Anterior cingulate cortex (tissue), 58 donors: ENCODE measurements at regions not wholly inside any gene's neighbourhood (a gene's known extent, or its start where the extent isn't known, plus 50 kb on each side); places are given as distances from the start of the nearest gene placed in this dataset.
A peak's percentile ranks its signal among the peaks of the same experiment; 100 is the strongest.

Experiments
- DNase-seq, 58 donors: peaks; one replicate each; lab custom pipeline; 2025; lab: John Stamatoyannopoulos, UW

DNA sequence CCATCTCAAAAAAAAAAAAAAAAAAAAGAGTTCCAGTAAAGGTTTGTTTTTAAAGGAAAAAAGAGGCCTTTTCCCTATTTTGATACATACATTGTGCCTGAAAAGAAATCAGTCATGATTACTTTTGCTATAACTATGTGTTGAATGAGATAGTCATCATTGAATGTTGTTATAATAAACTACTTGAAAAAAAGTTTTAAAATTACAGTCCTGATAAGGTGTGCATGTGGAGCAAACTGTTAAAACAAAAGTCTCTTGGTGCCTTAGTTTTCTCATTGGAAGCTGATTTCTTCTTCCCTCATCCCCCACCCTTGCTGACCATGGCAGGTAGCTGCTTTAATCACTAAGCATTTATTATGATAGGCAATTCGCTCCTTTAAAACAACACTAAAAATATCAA lies 172.3 kb upstream of the TBCA start:
- DNase-seq = no peak

DNA sequence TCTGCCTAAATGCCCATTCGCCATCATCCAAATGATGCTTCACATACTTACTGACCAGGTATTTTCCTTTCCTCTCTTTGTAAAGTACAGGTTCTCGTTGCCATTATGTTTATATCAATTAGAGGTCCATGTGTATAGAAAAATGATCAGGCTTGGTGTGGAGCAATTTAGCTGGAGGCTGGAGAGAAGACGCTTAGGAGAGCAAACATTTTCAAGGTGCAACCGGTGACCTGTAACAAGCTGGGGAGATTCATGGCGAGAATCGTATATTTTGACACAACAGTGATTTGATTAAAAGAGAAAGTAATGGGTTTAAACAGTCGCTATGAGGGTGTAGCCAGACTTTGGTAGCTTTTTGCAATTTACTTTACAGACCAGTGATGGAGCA lies 170.9 kb upstream of the TBCA start:
- no peak for DNase-seq

DNA sequence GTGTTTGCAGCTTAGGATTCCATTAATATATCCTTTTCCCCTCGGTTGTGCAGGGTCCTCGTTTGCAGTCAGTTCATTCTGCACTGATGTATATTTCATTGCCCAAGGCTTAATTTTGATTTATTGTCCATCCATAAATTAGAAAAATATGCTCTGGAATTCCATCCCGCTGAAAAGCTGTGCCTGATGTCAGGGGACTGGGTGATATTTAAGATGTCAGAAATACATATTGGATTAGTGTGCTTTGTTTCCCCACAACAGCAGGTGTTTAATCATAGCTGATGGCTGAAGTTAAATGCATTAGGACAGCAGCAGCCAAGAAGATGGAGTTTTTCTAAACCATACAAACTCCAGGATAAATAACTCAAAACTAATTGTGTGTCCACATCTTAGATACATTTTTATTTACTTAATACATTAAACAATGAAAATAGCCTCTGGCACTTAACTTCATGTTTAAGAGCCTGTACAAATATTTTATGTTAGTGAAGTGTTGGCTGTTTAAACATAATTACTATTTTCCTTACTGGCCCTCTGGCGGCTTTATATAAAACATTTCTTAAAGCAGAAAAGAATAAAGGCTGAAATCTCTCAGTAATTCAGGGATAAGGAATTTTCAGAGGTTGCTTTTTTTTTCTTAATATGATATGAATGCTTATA lies 170.4 kb upstream of the TBCA start:
- no peak for DNase-seq

DNA sequence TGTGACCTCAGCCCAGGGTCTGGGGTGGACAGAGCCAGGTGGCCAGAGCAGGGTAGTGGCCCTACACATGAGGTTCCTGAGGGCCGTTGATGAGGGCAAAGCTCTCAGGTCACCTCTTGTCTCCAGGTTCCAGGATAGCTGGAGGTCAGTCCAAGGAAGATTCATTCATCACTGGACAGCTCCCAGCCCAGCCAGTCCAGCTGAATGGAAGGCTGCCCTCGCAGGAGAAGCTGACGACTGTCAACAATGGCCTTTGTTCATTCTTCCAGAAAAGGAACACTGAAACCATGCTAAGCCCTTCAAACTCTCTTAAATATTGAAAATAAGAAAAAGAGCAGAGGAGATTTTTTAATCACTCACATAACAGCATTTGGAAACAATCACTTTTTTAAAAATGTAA lies 169.7 kb upstream of the TBCA start:
- peak in 38 of 58 donors; percentile 2 to 80 (median 38) for DNase-seq

DNA sequence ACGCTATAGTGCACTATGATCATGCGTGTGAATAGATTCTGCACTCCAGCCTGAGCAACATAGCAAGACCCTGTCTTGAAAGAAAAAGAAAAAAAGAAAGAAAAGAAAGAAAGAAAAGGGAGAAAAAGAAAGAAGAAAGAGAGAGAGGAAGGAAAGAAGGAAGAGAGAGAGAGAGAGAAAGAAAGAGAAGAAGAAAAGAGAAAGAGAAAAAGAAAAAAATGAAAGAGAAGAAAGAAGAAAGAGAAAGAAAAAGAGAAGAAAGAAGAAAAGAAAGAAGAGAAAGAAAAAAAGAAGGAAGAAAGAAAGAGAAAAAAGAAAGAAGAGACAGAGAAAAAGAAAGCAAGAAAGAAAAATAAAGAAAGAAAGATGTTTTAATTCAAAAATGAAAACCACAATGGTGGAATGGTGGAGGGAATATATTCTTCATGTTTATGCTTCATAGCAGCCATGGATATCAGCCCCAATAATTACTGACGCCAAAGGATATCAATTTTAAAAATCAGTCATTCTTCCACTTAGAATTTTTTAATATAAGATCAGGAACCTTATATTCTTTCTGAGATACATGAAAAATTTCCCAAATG lies 168.7 kb upstream of the TBCA start:
- no peak for DNase-seq

DNA sequence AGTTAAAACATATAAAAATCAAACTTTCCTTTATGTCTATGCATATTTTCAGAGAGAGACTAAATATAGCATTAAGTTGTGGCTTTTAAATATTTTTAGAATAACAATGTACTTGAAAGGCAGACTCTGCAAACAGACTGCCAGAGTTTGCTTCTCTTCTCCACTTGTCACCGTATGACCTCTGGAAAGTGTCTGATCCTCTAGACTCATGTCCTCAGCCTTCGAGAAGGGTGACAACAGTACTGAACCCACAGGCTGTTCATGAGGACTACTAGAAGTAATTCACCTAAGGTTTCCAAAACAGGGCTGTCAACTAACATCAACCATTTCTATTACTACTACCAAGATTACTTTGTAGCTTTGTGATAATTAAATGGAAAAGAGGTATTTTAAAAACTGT lies 167.7 kb upstream of the TBCA start:
- no peak for DNase-seq

DNA sequence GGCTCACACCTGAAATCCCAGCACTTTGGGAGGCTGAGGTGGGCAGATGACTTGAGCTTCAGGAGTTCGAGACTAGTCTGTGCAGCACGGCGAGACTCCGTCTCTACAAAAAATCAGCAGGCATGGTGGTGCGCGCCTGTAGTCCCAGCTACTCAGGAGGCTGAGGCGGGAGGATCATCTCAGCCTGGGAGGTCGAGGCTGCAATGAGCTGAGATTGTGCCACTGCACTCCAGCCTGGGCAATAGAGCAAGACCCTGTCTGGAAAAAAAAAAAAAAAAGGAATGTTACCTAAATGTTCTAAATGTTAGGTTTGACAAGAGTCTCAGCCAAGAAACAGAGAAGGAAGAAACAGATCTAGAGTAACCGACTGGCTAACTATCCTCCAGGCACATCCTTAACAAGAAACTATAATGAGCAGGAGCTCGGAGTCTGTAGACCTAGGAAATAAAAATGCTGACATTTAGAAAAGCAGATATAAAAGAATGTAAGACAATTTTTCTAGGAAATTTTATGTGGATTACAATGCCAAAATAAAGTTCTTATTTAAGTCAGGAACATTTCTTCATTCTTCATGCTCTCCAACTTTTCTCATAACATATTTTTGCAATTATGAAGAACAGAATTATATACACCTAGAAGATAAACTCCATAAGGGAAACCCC lies 166.6 kb upstream of the TBCA start:
- no peak for DNase-seq

DNA sequence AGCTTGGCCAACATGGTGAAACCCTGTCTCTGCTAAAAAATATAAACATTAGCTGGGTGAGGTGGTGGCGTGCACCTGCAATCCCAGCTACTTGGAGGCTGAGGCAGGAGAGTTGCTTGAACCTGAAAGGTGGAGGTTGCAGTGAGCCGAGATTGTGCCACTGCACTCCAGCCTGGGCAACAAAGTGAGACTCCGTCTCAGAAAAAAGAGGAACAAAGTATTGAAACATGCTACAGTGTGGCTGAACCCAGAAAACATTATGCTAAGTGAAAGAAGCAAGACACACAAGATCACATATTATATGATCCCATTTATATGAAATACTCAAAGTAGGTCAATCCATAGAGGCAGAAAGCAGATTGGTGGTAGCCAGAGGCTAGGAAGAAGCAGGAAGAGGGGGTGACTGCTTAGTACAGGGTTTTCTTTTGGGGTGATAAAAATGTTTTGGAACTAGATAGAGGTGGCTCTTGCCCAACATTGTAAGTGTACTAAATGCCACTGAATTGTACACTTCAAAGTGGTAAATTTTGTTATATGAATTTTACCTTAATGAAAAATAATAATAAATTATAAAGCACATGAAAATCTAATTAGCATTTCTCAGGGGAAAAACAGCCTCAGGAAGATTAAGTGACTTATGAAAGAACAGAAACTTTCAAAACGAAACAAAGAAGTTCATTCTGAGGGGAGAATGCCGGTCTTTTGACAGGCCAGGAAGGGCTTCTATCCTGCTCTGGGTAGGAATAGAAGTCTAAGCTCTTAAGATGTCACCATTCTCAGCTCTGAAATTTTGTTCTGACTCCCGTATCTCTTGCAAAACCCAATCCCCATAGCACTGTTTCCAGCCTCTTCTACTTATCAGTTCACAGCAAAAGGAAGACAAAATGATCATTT lies 161.1 kb upstream of the TBCA start:
- no peak for DNase-seq

DNA sequence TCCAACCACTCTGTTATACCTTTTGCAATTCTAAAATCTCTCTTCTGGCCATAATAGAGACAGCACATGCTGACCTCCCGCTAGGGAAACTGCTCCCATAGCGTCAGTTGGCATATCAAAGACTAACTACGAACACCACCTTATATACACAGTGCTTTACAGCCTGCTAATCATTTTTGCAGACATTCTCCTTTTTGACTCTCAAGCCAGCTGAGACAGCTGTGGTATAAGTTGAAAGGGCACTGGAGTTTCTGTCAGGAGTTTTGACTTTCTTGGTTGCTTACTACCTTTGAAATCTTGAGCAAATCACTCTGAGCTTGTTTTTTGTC lies 160.2 kb upstream of the TBCA start:
- DNase-seq = no peak

DNA sequence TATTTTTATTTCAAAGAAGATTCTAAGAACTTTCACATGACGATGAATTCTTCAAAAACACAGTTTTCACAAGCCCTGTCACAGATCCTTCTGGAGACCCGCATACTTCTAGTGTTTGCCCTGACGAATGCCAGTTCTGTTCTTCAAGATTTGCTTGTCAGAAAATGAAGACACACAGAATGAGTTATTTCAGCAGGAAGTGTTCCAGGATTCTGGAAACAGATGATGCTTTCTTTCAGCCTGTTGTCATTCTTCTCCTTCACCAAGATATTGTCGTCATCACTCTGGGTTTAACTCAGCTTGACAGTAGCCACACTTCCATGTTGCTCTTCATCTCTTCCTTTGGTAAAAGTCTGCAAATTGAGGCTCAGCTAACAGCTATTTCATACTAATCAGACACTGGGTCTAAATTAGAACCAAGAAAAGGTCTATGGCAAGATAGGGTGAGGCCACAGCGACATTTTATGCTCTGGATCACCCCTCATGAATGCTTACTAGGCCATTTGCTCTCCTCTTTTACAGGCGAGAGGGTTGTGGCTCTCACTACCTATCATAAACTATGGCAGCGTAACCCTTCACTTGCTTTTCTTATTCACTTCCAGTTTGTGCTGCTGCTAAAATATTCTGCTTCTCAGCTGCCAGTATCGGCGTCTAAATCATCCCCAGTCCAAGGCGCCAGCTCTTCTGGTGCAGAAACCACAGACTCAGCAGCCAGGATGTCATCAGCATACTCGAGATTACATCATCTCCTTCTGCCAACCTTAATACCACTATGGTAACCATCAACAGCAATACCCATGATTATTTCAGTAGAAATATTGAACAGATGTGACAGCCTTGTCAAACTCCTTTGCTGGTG lies 159.6 kb upstream of the TBCA start:
- no peak for DNase-seq

DNA sequence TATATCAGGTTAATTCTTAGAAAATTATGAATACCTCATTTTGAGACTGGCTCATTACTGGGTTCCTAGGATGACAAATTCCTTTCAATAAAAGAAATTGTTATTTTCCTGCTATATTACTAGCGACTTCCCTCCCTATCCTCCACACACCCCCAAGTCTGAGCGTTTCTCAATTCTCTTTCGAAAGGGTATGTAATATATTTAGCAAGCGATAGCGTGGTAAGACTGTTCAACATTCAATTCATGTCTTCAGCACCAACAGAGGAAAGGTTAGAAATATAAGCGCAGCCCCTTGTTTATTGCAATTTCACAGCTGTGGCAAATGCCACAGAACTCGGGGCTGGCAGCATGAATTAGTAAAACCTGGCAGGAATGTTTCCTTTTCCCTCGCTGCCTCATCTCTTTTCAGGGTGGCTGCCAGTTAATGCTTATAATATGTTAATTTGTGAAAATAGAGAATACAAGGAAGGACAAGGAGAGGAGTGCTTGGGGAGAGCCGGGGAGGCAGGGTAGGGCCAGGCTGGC lies 152.7 kb upstream of the TBCA start:
- DNase-seq = no peak

DNA sequence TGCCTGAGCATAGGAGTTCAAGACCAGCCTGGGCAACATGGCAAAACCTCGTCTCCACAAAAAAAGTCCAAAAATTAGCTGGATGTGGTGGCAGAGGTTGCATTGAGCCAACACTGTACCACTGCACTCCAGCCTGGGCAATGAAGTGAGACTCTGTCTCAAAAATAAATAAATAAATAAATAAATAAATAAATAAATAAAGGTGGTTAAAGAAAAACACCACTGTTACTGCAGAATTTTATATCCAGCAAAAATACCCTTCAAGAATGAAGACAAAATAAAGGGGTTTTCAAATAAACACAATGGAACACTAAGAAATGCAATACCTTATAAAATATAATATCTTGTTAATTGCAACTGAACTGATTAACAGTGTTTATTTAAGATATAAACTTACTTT lies 150.2 kb upstream of the TBCA start:
- no peak for DNase-seq

DNA sequence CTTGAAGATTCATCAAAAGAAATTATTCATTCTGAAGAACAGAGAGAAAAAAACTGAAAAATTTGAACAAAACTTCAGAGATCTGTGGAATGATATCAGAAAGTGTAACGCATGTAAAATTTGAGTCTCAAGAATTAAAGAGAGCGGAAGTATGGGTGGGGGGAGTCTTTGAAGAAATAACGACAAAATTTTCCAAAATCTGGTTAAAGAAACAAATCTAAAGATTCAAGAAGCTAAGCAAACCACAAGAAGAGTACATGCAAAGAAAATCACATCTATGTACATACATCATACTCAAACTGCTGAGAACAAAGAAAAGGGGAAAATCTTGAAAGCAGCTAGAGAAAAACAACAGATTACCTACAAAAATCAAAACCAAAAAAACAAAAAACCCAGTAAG lies 149.4 kb upstream of the TBCA start:
- DNase-seq = no peak

DNA sequence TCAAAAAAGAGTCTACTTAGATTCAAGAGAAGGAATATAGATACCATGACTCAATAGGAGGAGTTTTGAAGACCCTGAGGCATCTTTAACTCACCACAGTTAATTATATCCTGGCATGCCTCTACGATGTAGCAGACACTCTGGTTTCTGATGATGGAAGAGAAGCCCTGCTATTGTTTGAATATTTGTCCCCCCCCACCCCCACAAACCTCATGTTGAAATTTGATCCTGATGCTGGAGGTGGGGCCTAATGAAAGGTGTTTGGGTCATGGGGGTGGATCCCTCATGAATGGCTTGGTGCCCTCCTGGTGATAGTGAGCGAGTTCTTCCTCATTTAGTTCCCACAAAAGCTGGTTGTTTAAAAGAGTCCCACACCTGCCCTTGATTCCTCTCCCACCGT lies 147.9 kb upstream of the TBCA start:
- no peak for DNase-seq

DNA sequence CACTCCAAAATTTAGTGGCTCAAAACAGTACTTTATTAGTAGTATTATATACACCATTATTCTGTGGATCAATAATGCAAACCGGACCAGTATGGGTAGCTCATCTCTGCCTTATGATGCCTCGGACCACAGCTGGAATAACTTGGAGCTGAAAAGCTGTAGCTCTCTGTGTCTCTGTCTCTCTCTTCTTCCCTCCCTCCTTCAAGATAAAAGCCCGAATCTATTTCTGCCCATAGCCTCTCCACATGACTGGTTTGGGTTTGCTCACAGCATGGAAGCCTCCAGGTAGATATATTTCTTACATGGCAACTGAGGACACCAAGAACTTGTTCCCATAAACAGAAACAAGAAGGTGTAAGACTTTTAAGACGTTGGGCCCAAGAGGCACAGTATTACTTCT lies 147.5 kb upstream of the TBCA start:
- DNase-seq = no peak

DNA sequence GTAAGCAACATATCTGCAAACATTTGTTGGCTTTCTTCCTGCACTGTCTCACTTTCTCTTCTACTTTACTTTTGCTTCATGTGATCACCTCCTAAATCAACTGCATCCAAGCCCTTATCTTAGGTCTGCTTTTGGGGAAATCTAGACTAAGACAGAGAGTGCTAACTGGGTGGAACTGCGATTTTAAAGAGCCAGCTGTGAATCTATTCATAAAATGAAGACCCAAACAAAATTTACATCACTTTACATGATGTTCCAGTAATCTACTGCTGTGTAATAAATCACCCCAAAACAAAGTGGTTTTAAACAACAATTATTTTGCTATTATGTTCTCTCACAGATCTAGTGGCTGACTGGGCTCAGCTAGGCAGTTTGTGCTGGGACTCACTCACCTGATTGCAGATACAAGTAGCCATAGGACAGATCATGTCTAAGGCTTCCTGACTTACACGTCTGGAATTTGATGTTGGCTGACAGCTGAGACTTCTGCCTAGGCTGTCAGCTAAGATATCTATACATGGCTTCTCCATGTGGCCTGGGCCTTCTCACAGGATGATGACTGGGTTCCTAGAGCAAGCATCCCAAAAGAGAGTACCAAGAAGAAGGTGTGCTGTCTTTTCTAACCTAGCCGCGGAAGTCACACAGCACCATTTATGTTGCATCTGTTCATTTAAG lies 145.1 kb upstream of the TBCA start:
- no peak for DNase-seq

DNA sequence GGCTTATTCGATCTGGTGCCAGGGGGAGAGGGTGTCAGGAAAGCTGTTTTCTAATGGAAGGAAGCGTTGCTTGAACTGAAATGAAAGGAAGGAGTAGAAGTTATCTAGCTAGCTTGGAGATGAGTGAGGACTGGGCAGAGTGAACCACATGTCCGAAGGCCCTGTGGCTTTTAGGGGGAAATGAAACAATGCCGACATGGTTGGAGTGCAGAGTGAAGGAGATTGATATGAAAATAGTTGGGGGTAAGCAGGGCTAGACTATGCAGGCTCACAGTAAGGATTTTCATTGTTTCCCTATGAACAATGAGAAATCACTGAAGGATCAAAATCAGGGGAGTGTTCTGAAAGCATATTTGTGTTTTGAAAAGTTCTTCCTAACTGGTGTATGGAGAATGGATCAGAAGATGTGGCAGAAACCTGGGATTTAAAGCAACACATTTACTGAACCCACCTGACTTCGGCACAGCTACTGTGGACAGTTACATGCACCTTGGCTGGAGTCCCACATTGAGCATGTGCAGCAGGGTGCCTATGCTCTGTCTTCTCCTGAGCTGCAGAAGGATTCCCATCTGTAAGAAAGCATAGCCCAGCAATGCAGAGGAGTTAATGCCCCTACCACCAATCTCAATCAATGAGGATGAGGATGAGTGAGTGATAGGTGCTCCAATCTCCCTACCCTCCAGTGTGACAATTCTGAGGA lies 144.4 kb upstream of the TBCA start:
- no peak for DNase-seq

DNA sequence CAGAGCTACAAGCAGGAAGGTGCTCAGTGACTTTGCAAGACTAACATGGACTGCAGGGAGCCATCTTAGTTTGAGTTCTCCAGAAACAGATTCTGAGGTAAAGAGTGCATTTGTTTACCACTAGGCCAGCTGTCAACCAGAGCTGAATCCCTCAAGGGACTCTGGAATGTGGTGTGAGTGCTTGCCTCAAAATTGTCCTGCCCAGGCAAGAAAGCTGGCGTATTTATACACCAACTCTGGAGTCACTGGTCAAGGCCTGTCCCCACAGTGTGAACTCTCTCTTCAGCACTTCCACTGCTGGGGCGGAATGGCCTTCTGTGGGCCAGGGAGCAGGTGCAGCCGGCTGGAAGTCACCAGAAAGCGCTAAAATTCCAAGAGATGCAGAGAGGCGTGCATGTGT lies 139.2 kb upstream of the TBCA start:
- DNase-seq = no peak

DNA sequence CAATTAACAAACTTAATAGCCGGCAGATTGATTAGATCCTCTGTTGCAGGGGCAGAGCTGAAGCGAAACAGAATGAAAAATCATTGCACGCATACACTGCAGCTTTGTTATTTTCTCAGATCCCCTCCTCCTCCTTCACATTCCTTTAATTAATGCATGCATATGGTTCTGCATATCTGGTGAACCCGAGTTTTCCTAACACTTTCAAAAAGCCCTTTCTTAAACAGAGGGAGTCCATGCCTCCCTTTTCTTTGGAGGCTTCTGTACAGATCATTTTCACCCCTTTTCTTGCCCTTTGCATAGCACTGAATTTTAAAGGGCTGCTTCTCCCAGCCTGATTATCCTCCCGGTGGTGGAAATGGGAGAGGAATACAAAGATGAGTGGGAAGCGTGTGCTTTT lies 136.6 kb upstream of the TBCA start:
- no peak for DNase-seq
